HEK293T (cell line): ENCODE measurements at regions not wholly inside any gene's neighbourhood (a gene's known extent, or its start where the extent isn't known, plus 50 kb on each side); places are given as distances from the start of the nearest gene placed in this dataset.
"Not testable (repeated sequence)": the region's sequence is repeated elsewhere in the genome, so short reads cannot be mapped to it uniquely, and the experiment has no call there.

Experiments
- CTCF ChIA-PET: fragments of 350-600 bp; formaldehyde crosslinking; extraction: SDS; loops from one replicate; lab custom pipeline; 2021; ENCODE audit warnings: antibody characterized with exemption, inconsistent platforms; lab: Yijun Ruan, JAX
- POLR2A ChIA-PET: fragments of 350-600 bp; formaldehyde crosslinking; extraction: SDS; loops from one replicate; lab custom pipeline; 2020; ENCODE audit warnings: antibody characterized with exemption, inconsistent platforms; lab: Yijun Ruan, JAX
- DNase-seq: peaks from one replicate; pipeline ENCODE4 v3.0.0; 2012; ENCODE audit warnings: mixed read lengths; ENCODE audit errors: extremely low spot score
- ARNT ChIP-seq: fragments of 450-650 bp; IDR thresholded peaks from 2 replicates; pipeline ENCODE4 v1.6.1; 2017; ENCODE audit warnings: mild to moderate bottlenecking
- BHLHE40 ChIP-seq: fragments of 450-650 bp; IDR thresholded peaks from 2 replicates; pipeline ENCODE4 v1.6.1; 2016; ENCODE audit warnings: mild to moderate bottlenecking, moderate library complexity, borderline replicate concordance
- CTBP1 ChIP-seq: fragments of 450-650 bp; IDR thresholded peaks from 2 replicates; pipeline ENCODE4 v1.6.1; 2016; ENCODE audit warnings: borderline replicate concordance
- ELF4 ChIP-seq: fragments of 450-650 bp; IDR thresholded peaks from 2 replicates; pipeline ENCODE4 v1.6.1; 2017; ENCODE audit warnings: antibody characterized with exemption
- FOXA1 ChIP-seq: fragments of 450-650 bp; IDR thresholded peaks from 2 replicates; pipeline ENCODE4 v1.6.1; 2016; ENCODE audit warnings: mild to moderate bottlenecking
- FOXK2 ChIP-seq: fragments of 450-650 bp; IDR thresholded peaks from 2 replicates; pipeline ENCODE4 v1.6.1; 2016; ENCODE audit warnings: mild to moderate bottlenecking
- FOXM1 ChIP-seq: fragments of 450-650 bp; IDR thresholded peaks from 2 replicates; pipeline ENCODE4 v1.6.1; 2017; ENCODE audit warnings: mild to moderate bottlenecking, borderline replicate concordance
- HDGF ChIP-seq: fragments of 450-650 bp; IDR thresholded peaks from 2 replicates; pipeline ENCODE4 v1.6.1; 2017; ENCODE audit warnings: antibody characterized with exemption, borderline replicate concordance
- L3MBTL2 ChIP-seq: fragments of 450-650 bp; conservative IDR thresholded peaks from 2 replicates; pipeline ENCODE4 v1.6.1; 2016; ENCODE audit warnings: mild to moderate bottlenecking
- LEF1 ChIP-seq: fragments of 450-650 bp; IDR thresholded peaks from 2 replicates; pipeline ENCODE4 v1.6.1; 2017; ENCODE audit warnings: mild to moderate bottlenecking, borderline replicate concordance
- NFRKB ChIP-seq: fragments of 450-650 bp; IDR thresholded peaks from 2 replicates; pipeline ENCODE4 v1.6.1; 2016; ENCODE audit warnings: mild to moderate bottlenecking, moderate library complexity
- SP1 ChIP-seq: fragments of 450-650 bp; IDR thresholded peaks from 2 replicates; pipeline ENCODE4 v1.6.1; 2017
- SUZ12 ChIP-seq: fragments of 450-650 bp; IDR thresholded peaks from 2 replicates; pipeline ENCODE4 v1.6.1; 2016; ENCODE audit warnings: mild to moderate bottlenecking
- TARDBP ChIP-seq: fragments of 450-650 bp; IDR thresholded peaks from 2 replicates; pipeline ENCODE4 v1.6.1; 2016
- ZNF384 ChIP-seq: fragments of 450-650 bp; IDR thresholded peaks from 2 replicates; pipeline ENCODE4 v1.6.1; 2016
- TF ChIP-seq, protein P1 (sequence below): fragments of 450-650 bp; IDR thresholded peaks from 2 replicates; pipeline ENCODE4 v1.6.1; 2016

DNA sequence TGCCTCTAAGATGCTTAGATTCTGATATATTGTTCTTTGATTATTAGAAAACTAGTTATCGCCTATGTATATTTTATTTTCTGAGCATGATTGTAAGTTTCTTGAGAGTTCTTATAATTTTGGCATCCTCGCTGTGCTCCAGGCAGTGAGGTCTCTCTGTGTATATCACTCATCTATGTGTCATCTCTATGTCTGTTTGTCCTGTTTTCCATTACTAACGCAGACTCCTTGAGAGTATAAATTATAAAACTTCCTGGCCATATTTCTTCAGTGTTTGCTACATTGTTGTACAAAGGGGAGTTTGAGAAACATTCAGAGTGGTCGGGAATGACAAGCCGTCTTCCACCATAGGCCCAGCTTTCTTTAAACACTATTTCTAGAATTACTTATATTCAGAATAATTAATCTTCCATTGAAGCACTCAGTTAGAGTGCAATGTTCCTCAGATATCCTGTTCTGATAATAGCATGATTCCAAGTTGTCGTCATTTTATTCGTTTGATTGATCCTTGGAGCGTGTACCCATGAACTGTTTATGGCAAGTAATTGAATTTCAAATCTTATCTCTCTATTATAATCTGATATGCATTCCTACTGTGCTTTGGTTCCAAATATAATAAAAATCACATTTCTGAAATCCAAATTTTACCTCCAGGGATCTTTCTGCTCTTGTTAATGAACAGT is 206.6 kb downstream of the BAMBI start:
- DNase-seq, result no peak
- TF ChIP-seq TARDBP (no peak), CTBP1 (no peak), LEF1 (no peak), HDGF (no peak), ELF4 (no peak), BHLHE40 (no peak), FOXM1 (no peak), SUZ12 (no peak), ZNF384 (no peak), ARNT (no peak), FOXK2 (no peak), FOXA1 (no peak), SP1 (no peak), NFRKB (no peak), L3MBTL2 (no peak)
- TF ChIP-seq, protein P1, sequence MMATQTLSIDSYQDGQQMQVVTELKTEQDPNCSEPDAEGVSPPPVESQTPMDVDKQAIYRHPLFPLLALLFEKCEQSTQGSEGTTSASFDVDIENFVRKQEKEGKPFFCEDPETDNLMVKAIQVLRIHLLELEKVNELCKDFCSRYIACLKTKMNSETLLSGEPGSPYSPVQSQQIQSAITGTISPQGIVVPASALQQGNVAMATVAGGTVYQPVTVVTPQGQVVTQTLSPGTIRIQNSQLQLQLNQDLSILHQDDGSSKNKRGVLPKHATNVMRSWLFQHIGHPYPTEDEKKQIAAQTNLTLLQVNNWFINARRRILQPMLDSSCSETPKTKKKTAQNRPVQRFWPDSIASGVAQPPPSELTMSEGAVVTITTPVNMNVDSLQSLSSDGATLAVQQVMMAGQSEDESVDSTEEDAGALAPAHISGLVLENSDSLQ, result no peak
- CTCF ChIA-PET, result no interaction called here
- POLR2A ChIA-PET, result no interaction called here

DNA sequence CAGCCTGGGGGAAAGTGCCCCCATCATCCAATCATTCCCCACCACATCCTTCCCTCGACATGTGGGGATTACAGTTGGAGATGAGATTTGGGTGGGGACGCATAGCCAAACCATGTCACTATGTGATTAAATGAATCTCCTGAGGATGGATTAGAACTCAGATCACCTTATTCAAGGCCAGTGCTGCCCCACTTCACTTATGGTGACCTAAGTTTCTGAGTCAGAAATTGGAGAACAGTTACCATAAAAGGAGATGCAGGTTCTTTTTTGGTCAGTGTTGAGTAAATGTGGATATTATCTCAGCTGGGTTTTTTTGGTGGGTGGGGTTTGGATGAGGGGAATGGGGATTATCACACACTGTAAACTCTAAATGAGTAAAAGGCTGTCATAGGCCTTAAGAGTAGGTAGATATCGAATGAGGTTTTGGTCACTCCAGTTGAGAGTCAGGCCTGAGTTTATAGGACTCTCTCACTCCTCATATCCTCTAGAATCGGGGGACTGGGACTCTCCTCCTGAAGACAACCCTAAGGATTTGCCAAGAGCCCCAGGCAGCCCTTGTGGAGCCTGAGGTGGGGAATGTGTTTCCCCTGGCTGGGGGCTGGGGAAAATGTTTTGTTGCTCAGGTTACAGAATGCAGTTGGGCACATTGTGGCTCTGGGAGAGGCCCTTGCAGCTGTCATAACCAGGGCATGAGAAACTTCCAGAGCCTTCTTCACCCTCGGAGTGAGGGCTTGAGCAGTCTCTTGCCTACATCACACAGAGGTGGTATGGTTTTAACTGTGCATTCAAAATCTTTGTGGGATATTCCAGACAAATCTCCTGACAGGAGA is 213.0 kb downstream of the BAMBI start:
- no peak for TF ChIP-seq SP1
- TF ChIP-seq CTBP1, result no peak
- TF ChIP-seq TARDBP, result no peak
- TF ChIP-seq ZNF384, result no peak
- no peak for TF ChIP-seq ARNT
- no peak for TF ChIP-seq BHLHE40
- no peak for TF ChIP-seq FOXM1
- no peak for TF ChIP-seq NFRKB
- TF ChIP-seq FOXA1, result no peak
- TF ChIP-seq FOXK2, result no peak
- TF ChIP-seq SUZ12, result no peak
- TF ChIP-seq, protein P1, result no peak
- TF ChIP-seq L3MBTL2, result no peak
- ChIA-PET CTCF (no interaction called here), POLR2A (no interaction called here)
- no peak for DNase-seq

DNA sequence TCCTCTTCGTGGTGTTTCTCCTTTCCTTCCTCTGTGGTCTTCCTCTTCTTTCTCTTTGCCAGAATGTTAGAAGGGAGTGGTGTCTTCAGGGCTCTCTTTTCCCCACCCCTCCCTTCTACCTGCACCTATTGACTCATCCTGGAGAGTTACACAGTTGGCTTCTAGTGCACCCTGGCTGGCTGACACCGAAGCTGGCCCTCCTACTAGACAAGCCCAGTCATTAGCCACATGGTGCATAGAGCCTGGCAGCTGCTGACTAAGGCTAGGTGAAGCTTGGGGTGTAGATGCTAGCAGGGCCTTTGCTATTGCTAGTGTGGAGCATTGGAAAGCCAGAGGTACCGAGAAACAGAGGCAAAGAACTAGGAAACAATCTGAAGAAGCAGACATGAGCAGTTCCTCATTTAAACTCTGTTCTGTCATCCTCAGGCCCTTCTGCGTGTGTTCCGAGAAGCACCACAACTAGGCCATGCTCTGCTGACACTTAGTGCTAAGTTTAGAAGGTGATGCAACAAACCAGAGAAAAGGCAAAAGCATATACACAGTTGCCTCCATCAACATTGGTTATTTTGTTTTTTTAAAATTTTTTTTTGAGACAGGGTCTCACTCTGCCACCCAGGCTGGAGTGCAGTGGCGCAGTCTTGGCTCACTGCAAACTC is 213.9 kb downstream of the BAMBI start:
- no peak for TF ChIP-seq LEF1
- ChIA-PET POLR2A (no interaction called here), CTCF (interaction anchor here (0.6 to 0.7 kb wide), 2 partner anchors 29 to 48 kb away, joined by 3 read pairs; no protein-coding TSS in a partner anchor)
- DNase-seq, result no peak

DNA sequence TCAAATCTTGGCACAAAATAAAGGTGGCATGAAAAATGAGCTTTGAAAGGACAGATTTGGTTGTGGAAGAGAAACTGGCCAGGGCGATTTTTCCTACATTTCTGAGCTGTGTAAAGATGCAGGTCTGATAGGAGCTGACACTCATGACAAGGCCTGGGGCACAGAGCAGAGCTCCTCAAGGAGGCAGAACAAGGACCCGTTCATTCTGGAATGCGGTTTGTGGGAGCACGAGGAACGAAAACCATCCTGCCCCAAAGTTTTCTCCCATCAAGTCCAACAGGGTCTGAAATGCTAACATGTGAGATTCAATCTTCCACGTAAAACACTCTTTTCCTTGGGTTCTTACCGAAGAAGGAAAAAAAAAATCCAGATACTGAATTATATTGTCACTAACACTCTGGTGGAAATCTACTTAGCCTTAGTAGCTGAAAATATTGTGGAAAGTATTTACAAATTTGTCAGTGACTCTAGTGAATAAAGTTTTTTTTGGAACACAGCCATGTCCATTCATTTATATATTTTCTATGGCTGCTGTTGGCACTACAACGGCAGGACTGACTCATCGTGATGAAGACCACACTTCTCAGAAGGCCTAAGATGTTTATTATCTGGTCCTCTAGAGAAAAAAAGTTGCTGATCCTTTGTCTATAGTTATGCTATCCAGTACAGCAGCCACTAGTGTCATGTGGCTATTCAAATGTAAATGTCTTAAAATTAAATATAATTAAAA is 215.7 kb downstream of the BAMBI start:
- TF ChIP-seq CTBP1 (no peak), FOXK2 (no peak), FOXM1 (no peak), ARNT (no peak), BHLHE40 (no peak), LEF1 (no peak), HDGF (no peak), ZNF384 (no peak), SUZ12 (no peak), L3MBTL2 (no peak), SP1 (no peak), NFRKB (no peak), FOXA1 (no peak), ELF4 (no peak), TARDBP (no peak)
- TF ChIP-seq, protein P1, result no peak
- DNase-seq, result no peak
- CTCF ChIA-PET, result interaction anchor here (0.7 kb wide), 1 partner anchor 17 kb away, joined by 3 read pairs; no protein-coding TSS in a partner anchor
- POLR2A ChIA-PET, result no interaction called here

DNA sequence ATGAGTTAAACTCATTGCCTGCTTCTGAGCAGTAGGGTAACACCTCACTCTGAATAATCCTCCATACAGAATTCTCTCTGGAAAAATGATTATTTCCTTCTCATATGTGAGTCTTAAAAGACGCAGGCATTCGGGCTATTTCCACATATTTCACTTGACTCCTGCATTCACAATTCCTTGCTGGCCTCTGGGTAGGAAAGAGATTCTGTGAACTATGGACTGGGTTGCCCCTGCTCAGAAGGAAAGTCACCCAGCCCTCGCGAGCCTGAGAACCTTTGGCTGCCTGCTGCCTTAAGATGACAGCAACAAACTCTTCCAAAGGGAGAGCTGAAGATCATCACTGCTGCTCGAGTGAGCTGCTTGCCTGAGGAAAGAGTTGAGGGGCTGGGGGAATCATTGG is 216.8 kb downstream of the BAMBI start:
- no peak for TF ChIP-seq ELF4
- ChIA-PET CTCF (interaction anchor here (0.6 kb wide), 1 partner anchor 175 kb away, joined by 3 read pairs; no protein-coding TSS in a partner anchor), POLR2A (no interaction called here)
- DNase-seq, result no peak

DNA sequence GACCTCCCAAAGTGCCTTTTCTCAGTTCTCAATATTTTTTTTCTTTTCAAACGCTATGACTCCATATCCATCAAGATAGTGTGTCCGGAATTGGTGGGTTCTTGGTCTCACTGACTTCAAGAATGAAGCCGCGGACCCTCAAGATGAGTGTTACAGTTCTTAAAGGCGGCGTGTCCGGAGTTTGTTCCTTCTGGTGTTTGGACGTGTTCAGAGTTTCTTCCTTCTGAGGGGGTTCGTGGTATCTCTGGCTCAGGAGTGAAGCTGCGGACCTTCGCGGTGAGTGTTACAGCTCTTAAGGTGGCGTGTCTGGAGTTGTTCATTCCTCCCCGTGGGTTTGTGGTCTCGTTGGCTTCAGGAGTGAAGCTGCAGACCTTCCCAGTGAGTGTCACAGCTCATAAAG is 218.3 kb downstream of the BAMBI start:
- CTCF ChIA-PET, DNase-seq, POLR2A ChIA-PET: not testable (repeated sequence)

DNA sequence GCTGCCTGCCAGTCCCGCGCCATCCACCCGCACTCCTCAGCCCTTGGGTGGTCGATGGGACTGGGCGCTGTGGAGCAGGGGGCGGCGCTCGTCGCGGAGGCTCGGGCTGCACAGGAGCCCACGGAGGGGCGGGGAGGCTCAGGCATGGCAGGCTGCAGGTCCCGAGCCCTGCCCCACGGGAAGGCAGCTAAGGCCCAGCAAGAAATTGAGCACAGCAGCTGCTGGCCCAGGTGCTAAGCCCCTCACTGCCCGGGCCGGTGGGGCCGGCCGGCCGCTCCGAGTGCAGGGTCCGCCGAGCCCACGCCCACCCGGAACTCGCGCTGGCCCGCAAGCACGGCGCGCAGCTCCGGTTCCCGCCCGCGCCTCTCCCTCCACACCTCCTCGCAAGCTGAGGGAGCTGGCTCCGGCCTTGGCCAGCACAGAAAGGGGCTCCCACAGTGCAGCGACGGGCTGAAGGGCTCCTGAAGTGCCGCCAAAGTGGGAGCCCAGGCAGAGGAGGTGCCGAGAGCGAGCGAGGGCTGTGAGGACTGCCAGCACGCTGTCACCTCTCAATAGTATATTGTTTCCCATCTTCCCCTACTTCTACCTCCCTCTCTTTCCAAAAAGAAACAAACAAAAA is 219.6 kb downstream of the BAMBI start:
- DNase-seq, CTCF ChIA-PET, POLR2A ChIA-PET: not testable (repeated sequence)
